Gastroesophageal sphincter (tissue), 4 donors: ENCODE measurements at regions not wholly inside any gene's neighbourhood (a gene's known extent, or its start where the extent isn't known, plus 50 kb on each side); places are given as distances from the start of the nearest gene placed in this dataset.

Experiments
- ATAC-seq: fragments of 150-250 bp; one replicate; pipeline ENCODE4 v1.9.1; 2016; ENCODE audit warnings: mild to moderate bottlenecking, moderate library complexity
- H3K27ac ChIP-seq, 4 donors: fragments of 200-600 bp; sonication (generic) in 3 of 4; 1 replicate in 3 of 4; 2 replicates in 1 of 4; pipeline ENCODE4 v1.5.1; 2016 to 2019
- H3K27me3 ChIP-seq: fragments of 200-600 bp; sonication (generic); one replicate; pipeline ENCODE4 v1.5.1; 2019
- H3K36me3 ChIP-seq, 2 donors: fragments of 200-600 bp; sonication (generic); one replicate each; pipeline ENCODE4 v1.5.1; 2019; ENCODE audit warnings: control low read depth in 1 of 2
- H3K4me1 ChIP-seq, 3 donors: fragments of 200-600 bp; sonication (generic); 1 replicate in 2 of 3; 2 replicates in 1 of 3; pipeline ENCODE4 v1.5.1; 2016 to 2019; ENCODE audit warnings: control low read depth in 2 of 3
- H3K4me3 ChIP-seq, 2 donors: fragments of 200-600 bp; sonication (generic); one replicate each; pipeline ENCODE4 v1.5.1; 2019; ENCODE audit warnings: mild to moderate bottlenecking in 1 of 2, moderate library complexity in 1 of 2
- H3K9me3 ChIP-seq, 3 donors: fragments of 200-600 bp; sonication (generic); one replicate each; pipeline ENCODE4 v1.5.1; 2017 to 2019; ENCODE audit warnings: control low read depth in 2 of 3
- EP300 ChIP-seq: sonication (generic); formaldehyde crosslinking; IDR thresholded peaks from one replicate; pipeline ENCODE4 v1.6.1; 2017; ENCODE audit warnings: antibody characterized with exemption, mild to moderate bottlenecking
- POLR2A ChIP-seq, 2 donors: fragments of 450-650 bp; IDR thresholded peaks; one replicate each; pipeline ENCODE4 v1.6.1; 2017; ENCODE audit warnings: antibody characterized with exemption in 2 of 2, mild to moderate bottlenecking in 2 of 2, moderate library complexity in 1 of 2
- POLR2AphosphoS5 ChIP-seq: sonication (generic); formaldehyde crosslinking; IDR thresholded peaks from one replicate; pipeline ENCODE4 v1.6.1; 2017; ENCODE audit warnings: antibody characterized with exemption
- WGBS, 2 donors: methylation state at CpG; one replicate each; pipeline ENCODE4 v1.1.5; 2018; ENCODE audit warnings: low coverage in 1 of 2; 5-methylcytosine and 5-hydroxymethylcytosine counted together
- TF ChIP-seq, protein P1 (sequence below), 4 experiments: fragments of 200-600 bp in 2 of 4; fragments of 450-650 bp in 2 of 4; sonication (generic) in 1 of 4; IDR thresholded peaks; one replicate each; pipeline ENCODE4 v1.5.1; 2017 to 2019; ENCODE audit warnings: antibody characterized with exemption in 4 of 4, mild to moderate bottlenecking in 2 of 4, moderate library complexity in 2 of 4

DNA sequence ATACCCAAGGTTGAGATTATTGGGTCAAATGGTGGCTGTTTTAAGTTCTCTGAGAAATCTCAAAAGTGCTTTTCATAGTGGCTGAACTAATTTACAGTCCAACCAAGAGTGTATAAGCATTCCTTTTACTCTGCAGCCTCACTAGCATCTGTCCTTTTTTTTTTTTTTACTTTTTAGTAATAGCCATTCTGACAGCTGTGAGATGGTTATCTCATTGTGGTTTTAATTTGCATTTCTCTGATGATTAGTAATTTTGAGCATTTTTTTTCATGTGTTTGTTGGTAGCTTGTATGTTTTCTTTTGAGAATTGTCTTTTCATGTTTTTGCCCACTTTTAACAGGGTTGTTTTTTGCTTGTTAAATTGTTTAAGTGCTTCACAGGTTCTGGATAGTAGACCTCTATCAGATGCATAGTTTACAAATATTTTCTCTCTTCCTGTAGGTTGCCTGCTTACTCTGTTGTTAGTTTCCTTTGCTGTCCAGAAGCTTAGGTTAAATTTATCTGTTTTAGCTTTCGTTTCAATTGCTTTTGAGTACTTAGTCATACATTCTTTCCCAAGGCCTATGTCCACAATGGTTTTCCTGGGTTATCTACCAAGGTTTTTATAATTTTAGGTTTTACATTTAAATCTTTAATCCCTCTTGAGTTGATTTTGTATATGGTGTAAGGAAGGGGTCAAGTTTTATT is 881.3 kb upstream of the SEL1L start:
- no peak overlapping the region for H3K27ac ChIP-seq
- WGBS, 2 donors, result 67 to 75% methylated on average over 1 of the region's 1 CpG
- H3K36me3 ChIP-seq, result no peaks in the 10 kb centered on the region
- H3K4me3 ChIP-seq, result no peak overlapping the region
- H3K9me3 ChIP-seq, result peaks cover 0 to 26% (median 0%) of the 10 kb centered on the region in 3 donors
- no peak for TF ChIP-seq EP300
- no peak for TF ChIP-seq POLR2AphosphoS5
- no peak for TF ChIP-seq POLR2A (IDR thresholded peaks at IDR 0.05)
- TF ChIP-seq, protein P1, sequence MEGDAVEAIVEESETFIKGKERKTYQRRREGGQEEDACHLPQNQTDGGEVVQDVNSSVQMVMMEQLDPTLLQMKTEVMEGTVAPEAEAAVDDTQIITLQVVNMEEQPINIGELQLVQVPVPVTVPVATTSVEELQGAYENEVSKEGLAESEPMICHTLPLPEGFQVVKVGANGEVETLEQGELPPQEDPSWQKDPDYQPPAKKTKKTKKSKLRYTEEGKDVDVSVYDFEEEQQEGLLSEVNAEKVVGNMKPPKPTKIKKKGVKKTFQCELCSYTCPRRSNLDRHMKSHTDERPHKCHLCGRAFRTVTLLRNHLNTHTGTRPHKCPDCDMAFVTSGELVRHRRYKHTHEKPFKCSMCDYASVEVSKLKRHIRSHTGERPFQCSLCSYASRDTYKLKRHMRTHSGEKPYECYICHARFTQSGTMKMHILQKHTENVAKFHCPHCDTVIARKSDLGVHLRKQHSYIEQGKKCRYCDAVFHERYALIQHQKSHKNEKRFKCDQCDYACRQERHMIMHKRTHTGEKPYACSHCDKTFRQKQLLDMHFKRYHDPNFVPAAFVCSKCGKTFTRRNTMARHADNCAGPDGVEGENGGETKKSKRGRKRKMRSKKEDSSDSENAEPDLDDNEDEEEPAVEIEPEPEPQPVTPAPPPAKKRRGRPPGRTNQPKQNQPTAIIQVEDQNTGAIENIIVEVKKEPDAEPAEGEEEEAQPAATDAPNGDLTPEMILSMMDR (IDR thresholded peaks at IDR 0.05), result no peak
- H3K27me3 ChIP-seq, result no peaks in the 10 kb centered on the region
- no peaks in the 10 kb centered on the region for H3K4me1 ChIP-seq
- ATAC-seq, result no peak

GRCh38 chr14:82419933-82420332 is 886.3 kb upstream of the SEL1L start:
- Histone ChIP-seq H3K27me3 (no peaks in the 10 kb centered on the region), H3K36me3 (no peaks in the 10 kb centered on the region), H3K9me3 (peaks cover 0 to 26% (median 0%) of the 10 kb centered on the region in 3 donors), H3K4me3 (no peak overlapping the region), H3K27ac (no peak overlapping the region), H3K4me1 (no peaks in the 10 kb centered on the region)
- TF ChIP-seq POLR2A (IDR thresholded peaks at IDR 0.05) (no peak), POLR2AphosphoS5 (no peak), EP300 (no peak)
- TF ChIP-seq, protein P1 (IDR thresholded peaks at IDR 0.05), result no peak
- 76 to 86% methylated on average over 1 to 2 of the region's 2 CpGs for WGBS, 2 donors
- ATAC-seq, result no peak

- Histone ChIP-seq H3K27me3 (no peaks in the 10 kb centered on the region), H3K27ac (no peak overlapping the region), H3K4me1 (no peaks in the 10 kb centered on the region), H3K9me3 (peaks cover 0 to 26% (median 0%) of the 10 kb centered on the region in 3 donors), H3K36me3 (no peaks in the 10 kb centered on the region), H3K4me3 (no peak overlapping the region)
- TF ChIP-seq EP300 (no peak), POLR2AphosphoS5 (no peak), POLR2A (IDR thresholded peaks at IDR 0.05) (no peak)
- TF ChIP-seq, protein P1 (IDR thresholded peaks at IDR 0.05), result no peak
- 58 to 76% methylated on average over 4 to 5 of the region's 5 CpGs for WGBS, 2 donors
- no peak for ATAC-seq
Observed at GRCh38 chr14:82420871-82421270, 887.2 kb upstream of the SEL1L start.

GRCh38 chr14:82421286-82421685 is 887.6 kb upstream of the SEL1L start:
- H3K36me3 ChIP-seq, result no peaks in the 10 kb centered on the region
- no peaks in the 10 kb centered on the region for H3K27me3 ChIP-seq
- peaks cover 0 to 26% (median 0%) of the 10 kb centered on the region in 3 donors for H3K9me3 ChIP-seq
- H3K4me3 ChIP-seq, result no peak overlapping the region
- 64 to 70% methylated on average over 4 of the region's 4 CpGs for WGBS, 2 donors
- no peaks in the 10 kb centered on the region for H3K4me1 ChIP-seq
- no peak overlapping the region for H3K27ac ChIP-seq
- ATAC-seq, result no peak
- TF ChIP-seq, protein P1 (IDR thresholded peaks at IDR 0.05), result no peak
- no peak for TF ChIP-seq POLR2AphosphoS5
- no peak for TF ChIP-seq POLR2A (IDR thresholded peaks at IDR 0.05)
- no peak for TF ChIP-seq EP300

DNA sequence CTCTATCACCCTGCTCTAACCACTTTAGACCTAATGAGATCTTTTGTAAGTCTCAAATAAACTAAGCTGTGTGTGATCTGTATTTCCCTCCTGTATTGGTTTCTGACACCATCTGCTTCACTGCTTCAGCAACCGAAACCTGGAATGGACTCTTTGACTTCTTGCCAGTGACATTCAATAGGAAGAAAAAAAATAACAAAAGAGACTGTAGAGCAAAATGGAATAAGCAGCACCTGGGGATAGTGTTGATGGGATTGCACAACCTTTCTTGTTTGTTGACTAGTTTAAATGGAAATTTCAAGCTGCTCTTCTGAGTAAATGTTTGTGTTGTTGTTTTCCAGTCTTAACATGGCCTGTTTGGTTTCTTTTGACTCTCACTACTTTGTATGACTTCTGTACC is 888.6 kb upstream of the SEL1L start:
- H3K4me3 ChIP-seq, result no peak overlapping the region
- 83% methylated on average over 1 of the region's 1 CpG; no CpG with 5 or more reads in 1 of the 2 donors for WGBS, 2 donors
- no peak for TF ChIP-seq POLR2AphosphoS5
- no peak for TF ChIP-seq EP300
- TF ChIP-seq POLR2A (IDR thresholded peaks at IDR 0.05), result no peak
- TF ChIP-seq, protein P1 (IDR thresholded peaks at IDR 0.05), result no peak

More for the DNA sequence above, 888.6 kb upstream of the SEL1L start:
- H3K27me3 ChIP-seq, result no peaks in the 10 kb centered on the region
- H3K4me1 ChIP-seq, result no peaks in the 10 kb centered on the region
- H3K9me3 ChIP-seq, result peaks cover 0 to 26% (median 0%) of the 10 kb centered on the region in 3 donors
- ATAC-seq, result no peak
- H3K27ac ChIP-seq, result no peak overlapping the region
- H3K36me3 ChIP-seq, result no peaks in the 10 kb centered on the region
